ENCODE measurements at regions not wholly inside any gene's neighbourhood (a gene's known extent, or its start where the extent isn't known, plus 50 kb on each side); places are given as distances from the start of the nearest gene placed in this dataset.

DNA sequence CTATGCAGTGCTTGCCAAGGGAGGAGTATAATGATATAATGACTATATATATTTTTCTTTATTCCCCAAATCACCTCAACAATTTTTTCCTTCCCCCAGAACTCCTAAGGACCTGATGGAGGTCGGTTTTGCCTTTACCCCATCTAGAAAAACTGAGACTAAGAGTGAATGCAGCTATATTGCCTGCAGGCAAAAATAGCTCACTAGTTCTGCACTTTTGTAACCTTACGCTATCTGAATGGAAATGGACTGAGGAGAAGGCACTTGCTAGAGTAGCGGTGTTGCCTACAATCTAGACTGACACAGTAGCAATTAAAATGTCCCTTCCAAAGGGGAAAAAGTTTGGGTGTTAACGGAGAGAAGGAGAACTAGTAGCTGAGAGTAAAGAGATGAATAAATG is 379.5 kb upstream of the SEMA6D start:
- Histone ChIP-seq H3K27ac (ENCODE audit: low read length) (no peak overlapping the region), H3F3A (ENCODE audit: insufficient read depth, low read length) (peaks cover 13% of the 10 kb centered on the region), H3K9ac (ENCODE audit: low read length) (no peak overlapping the region), H2AFZ (ENCODE audit: low read length) (no peak overlapping the region), H4K20me1 (ENCODE audit: insufficient read depth, low read length) (no peaks in the 10 kb centered on the region), H3K4me2 (ENCODE audit: low read depth, low read length) (no peak overlapping the region), H3K9me2 (replicated peaks; ENCODE audit: insufficient read depth, low read length) (no peaks in the 10 kb centered on the region), H3K79me2 (ENCODE audit: low read length) (no peaks in the 10 kb centered on the region), H3K4me3 (ENCODE audit: low read length) (no peak overlapping the region), H3K4me1 (ENCODE audit: low read length) (peaks cover 15% of the 10 kb centered on the region), H3K27me3 (replicated peaks; ENCODE audit: insufficient read depth, low read length) (no peaks in the 10 kb centered on the region), H3K9me3 (replicated peaks; ENCODE audit: insufficient read depth, low read length) (no peaks in the 10 kb centered on the region), H3K36me3 (replicated peaks; ENCODE audit: insufficient read depth, low read length) (no peaks in the 10 kb centered on the region)
- TF ChIP-seq, protein P1, sequence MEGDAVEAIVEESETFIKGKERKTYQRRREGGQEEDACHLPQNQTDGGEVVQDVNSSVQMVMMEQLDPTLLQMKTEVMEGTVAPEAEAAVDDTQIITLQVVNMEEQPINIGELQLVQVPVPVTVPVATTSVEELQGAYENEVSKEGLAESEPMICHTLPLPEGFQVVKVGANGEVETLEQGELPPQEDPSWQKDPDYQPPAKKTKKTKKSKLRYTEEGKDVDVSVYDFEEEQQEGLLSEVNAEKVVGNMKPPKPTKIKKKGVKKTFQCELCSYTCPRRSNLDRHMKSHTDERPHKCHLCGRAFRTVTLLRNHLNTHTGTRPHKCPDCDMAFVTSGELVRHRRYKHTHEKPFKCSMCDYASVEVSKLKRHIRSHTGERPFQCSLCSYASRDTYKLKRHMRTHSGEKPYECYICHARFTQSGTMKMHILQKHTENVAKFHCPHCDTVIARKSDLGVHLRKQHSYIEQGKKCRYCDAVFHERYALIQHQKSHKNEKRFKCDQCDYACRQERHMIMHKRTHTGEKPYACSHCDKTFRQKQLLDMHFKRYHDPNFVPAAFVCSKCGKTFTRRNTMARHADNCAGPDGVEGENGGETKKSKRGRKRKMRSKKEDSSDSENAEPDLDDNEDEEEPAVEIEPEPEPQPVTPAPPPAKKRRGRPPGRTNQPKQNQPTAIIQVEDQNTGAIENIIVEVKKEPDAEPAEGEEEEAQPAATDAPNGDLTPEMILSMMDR (IDR thresholded peaks at IDR 0.05; ENCODE audit: low read length) = no peak
- TF ChIP-seq EZH2phosphoT487 (IDR thresholded peaks at IDR 0.05; ENCODE audit: low read length) (no peak), EZH2 (optimal IDR thresholded peaks at IDR 0.05; ENCODE audit: low read depth, low read length) (no peak)
- no peak for DNase-seq

DNA sequence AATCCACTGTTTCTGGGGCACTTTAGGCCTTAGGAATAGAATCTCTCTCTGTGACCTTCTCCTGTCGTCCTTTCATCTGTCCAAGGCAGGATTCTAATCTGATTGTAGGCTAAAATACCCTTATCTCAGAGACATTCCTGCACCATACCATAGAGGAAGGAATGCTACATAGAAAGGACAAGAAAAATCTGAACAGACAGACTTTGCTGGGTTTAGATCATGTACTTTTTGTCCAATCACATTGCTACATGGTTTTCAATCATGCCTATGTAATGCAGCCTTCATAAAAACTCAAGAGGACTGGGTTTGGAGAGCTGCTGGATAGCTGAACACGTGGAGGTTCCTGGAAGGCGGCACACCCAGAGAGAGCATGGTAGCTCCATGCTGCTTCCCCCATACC is 378.5 kb upstream of the SEMA6D start:
- no peaks in the 10 kb centered on the region for H3K9me2 ChIP-seq (replicated peaks; ENCODE audit: insufficient read depth, low read length)
- H3K79me2 ChIP-seq (ENCODE audit: low read length) = no peaks in the 10 kb centered on the region
- H3K9me3 ChIP-seq (replicated peaks; ENCODE audit: insufficient read depth, low read length) = no peaks in the 10 kb centered on the region
- H3K36me3 ChIP-seq (replicated peaks; ENCODE audit: insufficient read depth, low read length) = no peaks in the 10 kb centered on the region
- no peak overlapping the region for H2AFZ ChIP-seq (ENCODE audit: low read length)
- peaks cover 13% of the 10 kb centered on the region for H3F3A ChIP-seq (ENCODE audit: insufficient read depth, low read length)
- H3K4me2 ChIP-seq (ENCODE audit: low read depth, low read length) = no peak overlapping the region
- no peaks in the 10 kb centered on the region for H3K27me3 ChIP-seq (replicated peaks; ENCODE audit: insufficient read depth, low read length)
- H4K20me1 ChIP-seq (ENCODE audit: insufficient read depth, low read length) = no peaks in the 10 kb centered on the region
- no peak overlapping the region for H3K4me3 ChIP-seq (ENCODE audit: low read length)
- no peak for DNase-seq
- no peak overlapping the region for H3K9ac ChIP-seq (ENCODE audit: low read length)
- peaks cover 15% of the 10 kb centered on the region for H3K4me1 ChIP-seq (ENCODE audit: low read length)
- TF ChIP-seq EZH2 (optimal IDR thresholded peaks at IDR 0.05; ENCODE audit: low read depth, low read length) = no peak
- no peak for TF ChIP-seq EZH2phosphoT487 (IDR thresholded peaks at IDR 0.05; ENCODE audit: low read length)
- TF ChIP-seq, protein P1 (IDR thresholded peaks at IDR 0.05; ENCODE audit: low read length) = no peak
- H3K27ac ChIP-seq (ENCODE audit: low read length) = no peak overlapping the region

DNA sequence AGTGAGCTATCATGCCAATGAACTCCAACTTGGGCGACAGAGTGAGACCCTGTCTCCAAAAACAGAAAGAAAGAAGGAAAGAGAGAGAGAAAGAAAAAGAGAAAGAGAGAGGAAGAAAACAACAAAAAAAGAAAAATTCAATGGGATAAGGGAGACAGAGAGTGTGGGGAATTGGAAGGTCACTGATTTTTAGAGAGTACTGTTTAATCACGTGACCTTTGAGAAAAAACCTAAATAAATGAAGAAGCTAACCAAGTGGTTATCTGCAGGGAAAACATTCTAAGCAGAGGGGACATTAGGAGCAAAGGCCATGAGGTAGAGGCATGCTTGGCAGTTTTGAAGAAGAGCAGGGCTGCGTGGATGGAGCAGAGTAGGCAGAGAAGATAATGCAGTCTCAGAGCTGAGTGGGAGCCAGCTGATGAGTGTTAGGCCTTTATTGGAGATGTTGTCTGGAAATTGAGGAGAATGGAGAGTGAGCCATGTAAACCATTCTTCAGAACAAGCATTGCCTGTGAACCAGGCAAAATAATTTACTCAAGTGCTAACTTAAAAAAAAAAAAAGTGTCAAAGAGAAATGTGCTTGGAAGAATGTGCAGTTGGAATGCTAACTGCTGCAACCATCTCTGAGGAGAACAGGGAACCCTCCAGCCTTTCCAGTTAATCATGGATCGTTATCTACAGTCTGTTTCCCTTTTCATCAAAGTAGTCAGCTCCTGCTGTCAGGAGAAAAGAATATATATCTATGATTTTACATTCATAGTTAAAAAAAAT is 377.3 kb upstream of the SEMA6D start:
- H3K9me2 ChIP-seq (replicated peaks; ENCODE audit: insufficient read depth, low read length) = no peaks in the 10 kb centered on the region
- no peak for DNase-seq
- H3K27ac ChIP-seq (ENCODE audit: low read length) = no peak overlapping the region
- H4K20me1 ChIP-seq (ENCODE audit: insufficient read depth, low read length) = no peaks in the 10 kb centered on the region
- no peaks in the 10 kb centered on the region for H3K36me3 ChIP-seq (replicated peaks; ENCODE audit: insufficient read depth, low read length)
- TF ChIP-seq, protein P1 (IDR thresholded peaks at IDR 0.05; ENCODE audit: low read length) = no peak
- TF ChIP-seq EZH2phosphoT487 (IDR thresholded peaks at IDR 0.05; ENCODE audit: low read length) (no peak), EZH2 (optimal IDR thresholded peaks at IDR 0.05; ENCODE audit: low read depth, low read length) (no peak)
- no peak overlapping the region for H2AFZ ChIP-seq (ENCODE audit: low read length)
- no peak overlapping the region for H3K4me2 ChIP-seq (ENCODE audit: low read depth, low read length)
- H3K27me3 ChIP-seq (replicated peaks; ENCODE audit: insufficient read depth, low read length) = no peaks in the 10 kb centered on the region
- no peaks in the 10 kb centered on the region for H3K9me3 ChIP-seq (replicated peaks; ENCODE audit: insufficient read depth, low read length)
- H3K79me2 ChIP-seq (ENCODE audit: low read length) = no peaks in the 10 kb centered on the region
- peaks cover 6% of the 10 kb centered on the region for H3F3A ChIP-seq (ENCODE audit: insufficient read depth, low read length)
- no peak overlapping the region for H3K4me3 ChIP-seq (ENCODE audit: low read length)
- H3K9ac ChIP-seq (ENCODE audit: low read length) = no peak overlapping the region
- peaks cover 7% of the 10 kb centered on the region for H3K4me1 ChIP-seq (ENCODE audit: low read length)

Measured in MM.1S (cell line).